PC-9 (cell line): ENCODE measurements at regions not wholly inside any gene's neighbourhood (a gene's known extent, or its start where the extent isn't known, plus 50 kb on each side); places are given as distances from the start of the nearest gene placed in this dataset.

Experiments used
- BruUV-seq: library from RNA; stranded (reverse); fragments of 400-500 nt; replicated peaks from 2 replicates; lab custom pipeline; 2021; lab: Mats Ljungman, UMichigan
- CTCF ChIA-PET: fragments of 300-600 bp; sonication (Branson Sonifier 250); formaldehyde crosslinking; loops from one replicate; lab custom pipeline; 2022; ENCODE audit warnings: antibody characterized with exemption; lab: Charles Lee
- POLR2A ChIA-PET: fragments of 300-600 bp; sonication (Branson Sonifier 250); formaldehyde crosslinking; loops from one replicate; lab custom pipeline; 2022; ENCODE audit warnings: antibody characterized with exemption; ENCODE audit not compliant: unreplicated experiment; lab: Charles Lee
- DNase-seq, 2 experiments: peaks; one replicate each; pipeline versions ENCODE4 v3.0.0 to v3.0.0-alpha.2; 2015 to 2022; ENCODE audit warnings: mixed read lengths in 1 of 2
- H2AFZ ChIP-seq: fragments of 200-600 bp; sonication (generic); 2 replicates; pipeline ENCODE4 v1.8.1; 2017; ENCODE audit warnings: antibody characterized with exemption
- H3F3A ChIP-seq: fragments of 200-600 bp; sonication (generic); 2 replicates; pipeline ENCODE4 v1.8.1; 2017; ENCODE audit warnings: antibody characterized with exemption, mild to moderate bottlenecking, low read depth; ENCODE audit not compliant: insufficient read depth
- H3K27ac ChIP-seq: fragments of 200-600 bp; sonication (generic); 2 replicates; pipeline ENCODE4 v1.6.1; 2016; ENCODE audit warnings: mixed run types
- H3K27me3 ChIP-seq: fragments of 200-600 bp; sonication (generic); 2 replicates; pipeline ENCODE4 v1.6.1; 2016; ENCODE audit warnings: low read depth, mixed run types; ENCODE audit not compliant: insufficient read depth
- H3K36me3 ChIP-seq: fragments of 200-600 bp; sonication (generic); 2 replicates; pipeline ENCODE4 v1.6.1; 2016; ENCODE audit warnings: low read depth, mixed run types
- H3K4me1 ChIP-seq: fragments of 200-600 bp; sonication (generic); replicated peaks from 2 replicates; pipeline ENCODE4 v1.6.1; 2016; ENCODE audit warnings: mixed run types; ENCODE audit not compliant: insufficient read depth
- H3K4me2 ChIP-seq: fragments of 200-600 bp; sonication (generic); 2 replicates; pipeline ENCODE4 v1.6.1; 2017; ENCODE audit warnings: mixed run types
- H3K4me3 ChIP-seq: fragments of 200-600 bp; sonication (generic); 2 replicates; pipeline ENCODE4 v1.6.1; 2016; ENCODE audit warnings: mixed run types
- H3K79me2 ChIP-seq: fragments of 200-600 bp; sonication (generic); 2 replicates; pipeline ENCODE4 v1.6.1; 2017; ENCODE audit warnings: low read depth, mixed run types
- H3K9me2 ChIP-seq: fragments of 200-600 bp; sonication (generic); 2 replicates; pipeline ENCODE4 v1.8.1; 2017; ENCODE audit warnings: mild to moderate bottlenecking; ENCODE audit not compliant: insufficient read depth
- H3K9me3 ChIP-seq: fragments of 200-600 bp; sonication (generic); 2 replicates; pipeline ENCODE4 v1.8.1; 2016; ENCODE audit warnings: low read depth; ENCODE audit not compliant: insufficient read depth
- H4K20me1 ChIP-seq: fragments of 200-600 bp; sonication (generic); 2 replicates; pipeline ENCODE4 v1.8.1; 2017; ENCODE audit not compliant: insufficient read depth
- CTCF ChIP-seq: fragments of 200-600 bp; sonication (generic); conservative IDR thresholded peaks from 2 replicates; pipeline ENCODE4 v1.6.1; 2017; ENCODE audit warnings: mixed run types, antibody characterized with exemption, mild to moderate bottlenecking, moderate library complexity
- EZH2 ChIP-seq: fragments of 200-600 bp; sonication (generic); IDR thresholded peaks from 2 replicates; pipeline ENCODE4 v1.8.0; 2017; ENCODE audit warnings: antibody characterized with exemption, low read depth
- intact Hi-C: fragments of 100-400 bp; cut with micrococcal nuclease; formaldehyde crosslinking; loops from one replicate; pipeline ENCODE4 v1.10.0; 2022; ENCODE audit not compliant: unreplicated experiment

- Histone ChIP-seq H3K79me2 (no peaks in the 10 kb centered on the region), H4K20me1 (no peaks in the 10 kb centered on the region), H3K9me3 (no peaks in the 10 kb centered on the region), H3K4me1 (no peaks in the 10 kb centered on the region), H3K27me3 (no peaks in the 10 kb centered on the region), H3K27ac (no peak overlapping the region), H3K4me3 (no peak overlapping the region), H3K36me3 (no peaks in the 10 kb centered on the region), H2AFZ (no peak overlapping the region), H3K9me2 (no peaks in the 10 kb centered on the region), H3F3A (no peaks in the 10 kb centered on the region), H3K4me2 (no peak overlapping the region)
- no peak for DNase-seq
- ChIA-PET POLR2A (no interaction called here), CTCF (no interaction called here)
- intact Hi-C loops = no loop called here
- BruUV-seq = no TSS peak
- TF ChIP-seq EZH2 (no peak), CTCF (no peak)
Observed at GRCh38 chr14:46054526-46054925, 597.1 kb downstream of the RPL10L start.

- Histone ChIP-seq H3K4me1 (no peaks in the 10 kb centered on the region), H3K4me3 (no peak overlapping the region), H2AFZ (no peak overlapping the region), H3K27ac (no peak overlapping the region), H3K4me2 (no peak overlapping the region), H3K9me2 (no peaks in the 10 kb centered on the region), H3K36me3 (no peaks in the 10 kb centered on the region), H3F3A (no peaks in the 10 kb centered on the region), H3K27me3 (no peaks in the 10 kb centered on the region), H4K20me1 (no peaks in the 10 kb centered on the region), H3K9me3 (no peaks in the 10 kb centered on the region), H3K79me2 (no peaks in the 10 kb centered on the region)
- no peak for DNase-seq
- TF ChIP-seq CTCF (no peak), EZH2 (no peak)
- BruUV-seq = no TSS peak
- intact Hi-C loops = no loop called here
- ChIA-PET POLR2A (no interaction called here), CTCF (no interaction called here)
Observed at GRCh38 chr14:46053221-46053620, 598.4 kb downstream of the RPL10L start.

GRCh38 chr14:46051796-46052195 lies 599.8 kb downstream of the RPL10L start:
- Histone ChIP-seq H3K9me3 (no peaks in the 10 kb centered on the region), H3K4me2 (no peak overlapping the region), H3K27ac (no peak overlapping the region), H3K36me3 (no peaks in the 10 kb centered on the region), H3K9me2 (no peaks in the 10 kb centered on the region), H2AFZ (no peak overlapping the region), H3K4me3 (no peak overlapping the region), H3F3A (no peaks in the 10 kb centered on the region), H3K4me1 (no peaks in the 10 kb centered on the region), H4K20me1 (no peaks in the 10 kb centered on the region), H3K27me3 (no peaks in the 10 kb centered on the region), H3K79me2 (no peaks in the 10 kb centered on the region)
- CTCF ChIA-PET = no interaction called here
- POLR2A ChIA-PET = no interaction called here
- no peak for DNase-seq
- no peak for TF ChIP-seq CTCF
- TF ChIP-seq EZH2 = no peak
- no TSS peak for BruUV-seq
- intact Hi-C loops = no loop called here
